Activated gamma-delta T cell treated with Interleukin-2 at 50 U/mL for 16 hours (primary cell): ENCODE measurements at regions not wholly inside any gene's neighbourhood (a gene's known extent, or its start where the extent isn't known, plus 50 kb on each side); places are given as distances from the start of the nearest gene placed in this dataset.

ENCODE experiments used
- DNase-seq: peaks from one replicate; pipeline ENCODE4 v3.0.0-alpha.2; 2020

DNA sequence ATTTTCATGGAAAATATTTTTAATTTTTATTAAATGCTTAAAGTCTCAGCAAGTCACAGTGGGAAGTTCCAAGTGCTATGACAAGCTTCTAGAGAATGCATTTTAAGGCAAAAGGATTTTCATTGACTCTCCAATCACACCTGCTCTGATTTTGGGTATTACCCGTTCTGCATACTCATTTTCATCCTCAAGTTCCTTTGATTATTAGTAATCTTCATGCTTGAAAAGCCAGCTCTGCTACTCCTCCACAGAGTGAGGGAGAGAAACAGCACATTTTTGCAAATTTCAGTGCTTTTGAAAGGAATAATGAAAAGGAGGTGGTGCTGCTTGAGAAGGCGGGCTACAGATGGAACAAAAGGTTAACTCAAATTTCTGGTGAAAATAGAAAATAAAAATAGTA, 450.7 kb downstream of the NSUN3 start:
- DNase-seq = no peak

GRCh38 chr3:94515983-94516382, 453.1 kb downstream of the NSUN3 start:
- no peak for DNase-seq

DNA sequence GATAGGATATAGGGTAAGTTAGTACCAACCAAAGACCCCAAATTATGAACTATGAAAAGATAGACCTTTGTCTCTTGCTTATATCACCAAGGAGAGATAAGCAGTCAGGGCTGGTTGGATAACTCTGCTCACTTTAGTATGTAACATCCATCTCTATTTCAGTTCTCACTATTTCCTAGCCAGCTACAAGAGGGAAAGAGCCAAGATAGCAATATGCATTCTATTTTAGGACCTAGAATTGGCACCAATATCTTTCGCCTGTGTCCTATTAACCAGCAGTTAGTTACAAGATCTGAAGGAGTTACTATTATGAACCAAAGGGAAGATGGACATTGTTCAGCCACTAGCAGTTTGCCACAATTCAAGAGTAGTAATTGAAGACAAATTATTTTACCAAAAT, 457.5 kb downstream of the NSUN3 start:
- DNase-seq = no peak

- DNase-seq = no peak
These were observed 459.6 kb downstream of the NSUN3 start for GRCh38 chr3:94522488-94522887.

DNA sequence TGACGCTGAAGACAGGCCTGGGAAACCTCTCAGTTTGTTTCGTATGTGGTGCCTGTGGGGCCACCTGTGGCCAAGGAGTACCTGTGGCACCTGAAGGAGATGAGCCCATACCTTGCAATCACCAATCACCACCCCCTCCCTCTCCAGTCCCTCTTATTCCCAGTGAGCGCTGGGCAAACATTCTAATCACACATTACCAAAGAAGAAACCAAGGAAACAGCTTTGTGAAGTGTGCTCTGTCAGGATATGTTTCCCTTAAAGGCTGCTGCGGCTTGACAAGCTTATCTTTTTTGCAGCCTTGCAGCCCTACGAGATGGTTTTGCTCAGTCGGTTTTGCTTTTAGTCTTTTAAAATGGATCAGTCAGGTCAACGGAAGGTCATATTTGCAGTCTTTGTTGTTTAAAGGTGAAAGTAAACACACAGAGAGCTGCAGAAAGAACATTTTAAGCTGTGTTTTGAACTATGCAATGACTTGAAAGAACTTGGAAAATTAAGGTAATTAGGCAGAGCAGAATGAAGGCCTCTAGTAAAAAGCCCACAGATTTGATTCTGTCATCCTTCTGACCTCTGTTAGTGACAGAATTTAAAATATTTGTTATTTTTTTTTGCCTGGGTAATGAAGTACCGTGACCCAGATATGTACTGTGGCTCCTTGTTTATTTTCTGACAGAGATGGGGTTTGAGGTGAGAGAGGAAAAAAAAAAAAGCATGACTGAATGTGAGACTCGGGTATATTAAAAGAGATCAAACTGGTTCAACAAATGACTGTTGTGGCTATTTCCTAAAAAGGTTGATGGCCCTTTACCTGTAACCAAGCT, 461.4 kb downstream of the NSUN3 start:
- DNase-seq = no peak

DNA sequence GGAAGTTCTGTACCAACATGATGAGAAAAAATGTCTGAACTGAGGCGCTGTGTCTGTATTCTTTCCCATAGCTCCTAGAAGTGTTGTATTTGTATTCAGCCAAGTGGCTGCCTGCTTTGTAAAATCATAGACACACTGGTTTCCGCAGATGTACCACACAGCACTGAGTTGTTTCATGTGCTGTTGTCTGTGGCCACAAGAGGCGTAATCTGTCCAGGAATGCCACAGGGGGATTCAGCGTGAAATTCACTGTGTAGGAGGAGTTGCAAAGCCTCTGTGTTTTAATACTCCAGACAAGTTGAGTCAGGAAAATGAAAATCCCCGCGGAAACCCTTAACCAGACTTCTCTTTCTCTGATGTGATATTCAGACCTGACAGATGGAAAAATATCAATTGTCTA, 462.2 kb downstream of the NSUN3 start:
- DNase-seq = no peak

DNA sequence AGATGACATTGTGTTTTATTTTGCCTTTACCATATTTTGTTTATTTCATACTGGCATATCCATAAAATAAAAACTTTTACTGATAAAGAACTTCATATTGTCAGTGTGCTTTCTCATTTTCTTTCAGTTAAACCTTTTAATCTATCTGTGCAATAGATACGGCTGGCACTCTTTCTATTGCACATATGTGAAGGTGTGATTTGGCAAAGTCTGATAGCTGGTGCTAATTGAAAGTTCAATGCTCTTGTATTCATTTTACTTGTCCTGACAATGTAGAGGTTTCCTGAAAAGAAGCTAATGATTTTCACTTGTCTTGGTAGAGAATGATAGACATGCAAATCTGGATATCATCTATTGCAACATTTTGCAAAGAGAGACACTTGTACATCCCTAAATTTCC, 467.0 kb downstream of the NSUN3 start:
- no peak for DNase-seq

GRCh38 chr3:94532951-94533350, 470.1 kb downstream of the NSUN3 start:
- no peak for DNase-seq

DNA sequence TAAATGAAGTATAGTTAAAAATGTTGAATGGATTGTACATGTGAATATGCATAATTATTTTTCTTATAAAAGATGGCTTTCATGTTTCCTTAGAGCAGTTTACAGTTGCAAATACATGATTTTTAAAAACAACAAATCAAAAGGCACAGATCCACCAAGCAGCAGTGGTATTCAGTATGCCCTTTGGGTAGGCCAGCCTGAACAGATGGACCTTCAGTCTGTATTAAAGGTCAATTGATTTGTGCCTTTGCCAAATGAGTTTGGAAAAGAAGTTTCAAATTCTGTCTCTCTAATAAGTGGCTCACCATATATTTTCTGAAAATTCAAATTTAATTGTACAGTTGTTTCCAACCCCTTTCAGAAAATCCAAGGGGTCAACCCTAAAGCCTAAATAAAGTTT, 477.1 kb downstream of the NSUN3 start:
- no peak for DNase-seq

- DNase-seq = no peak
These were observed 480.3 kb downstream of the NSUN3 start for GRCh38 chr3:94543161-94543560.

DNA sequence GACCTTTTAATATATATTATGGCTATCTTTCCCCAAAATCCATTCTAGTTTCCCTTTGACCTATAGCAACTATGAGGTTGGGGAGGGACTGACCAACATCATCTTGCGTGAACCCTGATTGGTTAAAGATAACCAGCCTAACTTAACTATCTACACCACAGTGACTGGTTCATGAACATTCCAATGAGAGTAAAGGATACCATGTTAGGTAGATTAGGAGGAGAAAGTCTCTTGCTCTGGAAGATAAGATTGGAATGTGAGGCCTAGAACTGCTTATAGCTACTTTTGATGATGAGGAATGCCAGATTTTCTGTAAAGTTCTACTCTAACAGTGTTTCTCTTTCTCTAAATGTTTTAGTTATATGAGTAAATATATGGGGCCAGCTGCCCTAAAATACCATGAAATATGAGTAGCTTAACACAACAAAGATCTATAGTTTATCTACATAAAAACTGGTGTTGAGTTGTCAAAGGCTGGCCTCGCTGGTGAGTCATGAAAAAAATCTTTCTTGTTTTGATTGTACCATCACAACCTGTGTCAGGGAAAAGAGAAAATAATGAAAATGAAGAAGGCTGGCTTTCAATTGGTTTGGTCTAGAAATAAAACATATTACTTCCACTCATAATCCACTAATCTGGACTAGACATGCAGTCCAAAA, 481.4 kb downstream of the NSUN3 start:
- no peak for DNase-seq

- DNase-seq = no peak
These were observed 485.9 kb downstream of the NSUN3 start for GRCh38 chr3:94548581-94549316.

DNA sequence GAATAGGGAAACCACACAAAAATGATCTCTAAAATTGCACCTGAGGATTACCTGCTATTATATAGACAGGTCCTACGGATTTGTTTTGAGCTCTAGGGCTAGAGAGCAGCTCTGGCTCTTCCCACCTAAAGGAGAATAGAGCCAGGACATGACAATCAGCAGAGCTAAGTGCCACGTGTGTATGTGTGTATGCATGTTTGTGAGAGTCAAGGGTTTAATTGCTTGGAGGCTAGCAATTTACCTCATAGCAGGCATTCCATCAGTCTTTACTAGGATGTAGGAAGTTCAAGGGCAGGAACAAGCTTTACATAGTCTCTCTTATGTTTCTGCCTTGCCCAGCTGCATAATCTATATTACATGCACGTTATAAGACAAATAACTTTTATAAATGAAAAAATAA, 498.2 kb downstream of the NSUN3 start:
- DNase-seq = no peak

GRCh38 chr3:94564247-94564646, 501.4 kb downstream of the NSUN3 start:
- DNase-seq = no peak

DNA sequence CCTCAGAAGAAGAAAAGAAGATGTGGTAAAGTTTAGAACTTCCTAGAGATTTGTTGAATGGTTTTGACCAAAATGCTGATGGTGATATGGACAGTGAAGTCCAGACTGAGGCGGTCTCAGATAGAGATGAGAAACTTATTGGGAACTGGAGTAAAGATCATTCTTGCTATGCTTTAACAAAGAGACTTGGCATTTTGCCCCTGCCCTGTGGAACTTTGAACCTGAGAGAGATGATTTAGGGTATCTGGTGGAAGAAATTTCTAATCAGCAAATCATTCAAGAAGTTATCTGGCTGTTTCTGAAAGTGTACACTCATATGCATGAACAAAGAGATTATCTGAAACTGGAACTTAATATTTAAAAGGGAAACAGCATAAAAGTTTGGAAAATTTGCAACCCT, 505.2 kb downstream of the NSUN3 start:
- DNase-seq = no peak

DNA sequence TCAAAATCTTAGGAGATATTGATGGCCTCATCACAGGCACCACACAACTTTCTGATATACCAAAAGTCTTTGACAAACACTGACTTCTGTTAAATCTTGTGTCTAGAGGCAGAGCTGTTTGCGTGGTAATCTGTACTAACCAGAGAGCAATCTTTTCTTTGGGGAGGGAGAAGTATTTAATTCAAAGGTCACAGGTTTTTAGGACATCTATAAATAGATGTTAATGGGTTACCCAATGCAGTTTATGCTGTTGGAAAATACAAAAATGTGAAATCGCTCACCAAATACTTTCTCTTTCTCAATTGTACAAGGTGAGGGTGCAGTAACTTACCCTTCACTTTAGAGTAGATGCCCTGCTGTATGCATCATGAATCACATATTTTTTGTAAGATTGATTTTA, 510.5 kb downstream of the NSUN3 start:
- DNase-seq = no peak

GRCh38 chr3:94587291-94587690, 524.4 kb downstream of the NSUN3 start:
- no peak for DNase-seq

GRCh38 chr3:94593526-94594150, 530.8 kb downstream of the NSUN3 start:
- DNase-seq = no peak

- no peak for DNase-seq
These were observed 533.3 kb downstream of the NSUN3 start for GRCh38 chr3:94596141-94596540.

DNA sequence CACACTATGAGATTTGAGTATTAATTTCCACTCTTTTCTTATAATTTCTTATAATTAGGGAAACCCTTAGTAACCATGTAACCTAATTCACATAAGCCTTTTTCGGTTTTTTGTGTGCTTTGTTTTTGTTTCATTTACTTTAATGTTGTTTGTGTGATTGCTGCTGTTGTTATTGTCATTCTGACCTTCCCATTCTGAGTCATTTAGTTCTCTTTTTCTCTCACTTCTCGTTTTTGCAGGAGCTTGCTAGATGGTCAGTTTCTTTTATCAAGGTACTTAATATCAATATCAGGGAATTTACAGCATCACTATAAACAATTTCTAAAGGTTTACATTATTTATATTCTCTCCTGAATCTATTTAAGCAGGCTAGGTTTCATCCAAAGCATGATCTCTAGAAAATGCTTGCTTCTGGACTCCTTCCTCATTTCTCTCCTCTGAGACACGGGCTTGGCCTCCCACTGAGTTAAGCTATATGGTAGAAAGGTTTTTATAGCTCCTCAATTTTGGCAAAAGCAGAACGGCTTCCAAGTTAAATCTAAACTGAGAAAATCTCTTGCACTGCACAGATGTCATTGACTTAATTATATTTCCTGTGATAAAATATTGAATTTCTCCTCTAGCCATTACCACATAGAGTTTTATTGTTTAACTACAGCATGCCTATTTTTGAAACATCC, 534.2 kb downstream of the NSUN3 start:
- no peak for DNase-seq

DNA sequence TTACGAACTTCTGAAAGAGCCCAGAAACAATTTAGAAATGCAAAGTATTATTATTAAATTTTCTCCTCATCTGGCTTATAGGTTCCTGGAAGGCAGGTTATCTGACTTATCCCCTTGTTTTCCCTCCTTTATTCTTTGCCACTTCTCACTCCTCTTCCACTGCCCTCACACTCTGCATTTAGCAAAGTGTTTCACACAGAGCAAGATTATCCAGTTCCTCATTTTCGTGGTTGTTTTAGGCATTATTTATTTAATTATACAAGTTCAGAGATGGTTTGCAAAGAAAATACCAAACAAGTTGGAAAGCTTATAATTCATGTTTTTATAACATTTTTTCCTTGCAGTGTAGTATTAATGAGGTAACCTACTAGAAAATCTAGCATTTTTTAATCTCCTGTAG, 544.9 kb downstream of the NSUN3 start:
- DNase-seq = no peak

GRCh38 chr3:94609908-94610307, 547.0 kb downstream of the NSUN3 start:
- no peak for DNase-seq

- no peak for DNase-seq
These were observed 548.7 kb downstream of the NSUN3 start for GRCh38 chr3:94611596-94611995.
